ENCODE measurements at regions not wholly inside any gene's neighbourhood (a gene's known extent, or its start where the extent isn't known, plus 50 kb on each side); places are given as distances from the start of the nearest gene placed in this dataset.

- no peak for DNase-seq (ENCODE audit: low spot score)
- Histone ChIP-seq H3K9me3 (ENCODE audit: low read depth, low read length, poor library complexity, severe bottlenecking) (peaks cover 25% of the 10 kb centered on the region), H3K27me3 (replicated peaks; ENCODE audit: insufficient read depth, low read depth, low read length, poor library complexity) (no peaks in the 10 kb centered on the region), H3K36me3 (ENCODE audit: insufficient read depth, low read length, poor library complexity, severe bottlenecking) (no peaks in the 10 kb centered on the region), H3K4me1 (ENCODE audit: insufficient read depth, low read length, poor library complexity, severe bottlenecking) (no peaks in the 10 kb centered on the region), H3K4me3 (ENCODE audit: low read depth, low read length, poor library complexity, severe bottlenecking) (no peak overlapping the region), H3K27ac (ENCODE audit: low read depth, low read length, poor library complexity, severe bottlenecking) (no peak overlapping the region)
- intact Hi-C loops (cut with micrococcal nuclease; ENCODE audit: unreplicated experiment), result no loop called here
- CTCF ChIA-PET, result no interaction called here
- POLR2A ChIA-PET (ENCODE audit: low non-redundant PET), result no interaction called here
- no TSS peak for BruUV-seq (replicated peaks)
- no peak for TF ChIP-seq EZH2 (IDR thresholded peaks at IDR 0.05; ENCODE audit: borderline replicate concordance, low read depth, low read length, poor library complexity, severe bottlenecking)
- TF ChIP-seq CTCF (conservative IDR thresholded peaks at IDR 0.05; ENCODE audit: low read depth, low read length), result no peak
These were observed 607.3 kb downstream of the UQCRFS1 start for GRCh38 chr19:28605501-28606268.

- CTCF ChIA-PET, result no interaction called here
- peaks cover 26% of the 10 kb centered on the region for H3K9me3 ChIP-seq (ENCODE audit: low read depth, low read length, poor library complexity, severe bottlenecking)
- intact Hi-C loops (cut with micrococcal nuclease; ENCODE audit: unreplicated experiment), result no loop called here
- DNase-seq (ENCODE audit: low spot score), result no peak
- no peaks in the 10 kb centered on the region for H3K36me3 ChIP-seq (ENCODE audit: insufficient read depth, low read length, poor library complexity, severe bottlenecking)
- H3K4me1 ChIP-seq (ENCODE audit: insufficient read depth, low read length, poor library complexity, severe bottlenecking), result no peaks in the 10 kb centered on the region
- H3K27me3 ChIP-seq (replicated peaks; ENCODE audit: insufficient read depth, low read depth, low read length, poor library complexity), result no peaks in the 10 kb centered on the region
- H3K4me3 ChIP-seq (ENCODE audit: low read depth, low read length, poor library complexity, severe bottlenecking), result no peak overlapping the region
- BruUV-seq (replicated peaks), result no TSS peak
- POLR2A ChIA-PET (ENCODE audit: low non-redundant PET), result no interaction called here
- H3K27ac ChIP-seq (ENCODE audit: low read depth, low read length, poor library complexity, severe bottlenecking), result no peak overlapping the region
- TF ChIP-seq EZH2 (IDR thresholded peaks at IDR 0.05; ENCODE audit: borderline replicate concordance, low read depth, low read length, poor library complexity, severe bottlenecking), result no peak
- no peak for TF ChIP-seq CTCF (conservative IDR thresholded peaks at IDR 0.05; ENCODE audit: low read depth, low read length)
These were observed 609.5 kb downstream of the UQCRFS1 start for GRCh38 chr19:28603453-28603852.

GRCh38 chr19:28602675-28603298 is 610.2 kb downstream of the UQCRFS1 start:
- intact Hi-C loops (cut with micrococcal nuclease; ENCODE audit: unreplicated experiment), result no loop called here
- no peak for DNase-seq (ENCODE audit: low spot score)
- Histone ChIP-seq H3K9me3 (ENCODE audit: low read depth, low read length, poor library complexity, severe bottlenecking) (peaks cover 25% of the 10 kb centered on the region), H3K4me1 (ENCODE audit: insufficient read depth, low read length, poor library complexity, severe bottlenecking) (no peaks in the 10 kb centered on the region), H3K36me3 (ENCODE audit: insufficient read depth, low read length, poor library complexity, severe bottlenecking) (no peaks in the 10 kb centered on the region), H3K27ac (ENCODE audit: low read depth, low read length, poor library complexity, severe bottlenecking) (no peak overlapping the region), H3K27me3 (replicated peaks; ENCODE audit: insufficient read depth, low read depth, low read length, poor library complexity) (no peaks in the 10 kb centered on the region), H3K4me3 (ENCODE audit: low read depth, low read length, poor library complexity, severe bottlenecking) (no peak overlapping the region)
- ChIA-PET CTCF (no interaction called here), POLR2A (ENCODE audit: low non-redundant PET) (no interaction called here)
- no TSS peak for BruUV-seq (replicated peaks)
- TF ChIP-seq EZH2 (IDR thresholded peaks at IDR 0.05; ENCODE audit: borderline replicate concordance, low read depth, low read length, poor library complexity, severe bottlenecking), result no peak
- no peak for TF ChIP-seq CTCF (conservative IDR thresholded peaks at IDR 0.05; ENCODE audit: low read depth, low read length)
